Common myeloid progenitor, CD34-positive (primary cell): ENCODE measurements at regions not wholly inside any gene's neighbourhood (a gene's known extent, or its start where the extent isn't known, plus 50 kb on each side); places are given as distances from the start of the nearest gene placed in this dataset.

ENCODE experiments used
- CTCF ChIA-PET: fragments of 350-600 bp; sonication (Branson Sonifier 250); formaldehyde crosslinking; loops from one replicate; lab custom pipeline; 2021; ENCODE audit warnings: antibody characterized with exemption; lab: Charles Lee
- POLR2A ChIA-PET: fragments of 350-600 bp; sonication (Branson Sonifier 250); formaldehyde crosslinking; loops from one replicate; lab custom pipeline; 2021; ENCODE audit warnings: antibody characterized with exemption; lab: Charles Lee
- DNase-seq, 3 donors: peaks; one replicate each; pipeline versions ENCODE4 v3.0.0 to v3.0.0-alpha.2; 2013
- H3K27ac ChIP-seq, 2 experiments: 1 replicate in 1 of 2; 2 replicates in 1 of 2; pipeline ENCODE4 v1.7.0; 2013; ENCODE audit warnings: inconsistent platforms in 2 of 2, low read length in 2 of 2, mild to moderate bottlenecking in 2 of 2, low read depth in 1 of 2, moderate library complexity in 1 of 2; ENCODE audit not compliant: severe bottlenecking in 2 of 2, insufficient read depth in 1 of 2, poor library complexity in 1 of 2
- H3K27me3 ChIP-seq, 5 experiments: replicated peaks in 2 of 5; 1 replicate in 3 of 5; 2 replicates in 2 of 5; pipeline versions ENCODE4 v1.6.1 to v1.7.0; 2013; ENCODE audit warnings: low read length in 4 of 5, mild to moderate bottlenecking in 2 of 5, moderate library complexity in 2 of 5, inconsistent platforms in 1 of 5; ENCODE audit not compliant: insufficient read depth in 5 of 5, control insufficient read depth in 4 of 5
- H3K36me3 ChIP-seq, 4 experiments: 1 replicate in 2 of 4; 2 replicates in 2 of 4; pipeline versions ENCODE4 v1.6.1 to v1.7.0; 2013; ENCODE audit warnings: low read length in 3 of 4, control low read depth in 1 of 4, mild to moderate bottlenecking in 1 of 4; ENCODE audit not compliant: control insufficient read depth in 4 of 4, insufficient read depth in 4 of 4
- H3K4me1 ChIP-seq, 4 experiments: 1 replicate in 3 of 4; 2 replicates in 1 of 4; pipeline versions ENCODE4 v1.6.1 to v1.7.1; 2013; ENCODE audit warnings: low read length in 3 of 4, mild to moderate bottlenecking in 3 of 4, control low read depth in 1 of 4, inconsistent platforms in 1 of 4, moderate library complexity in 1 of 4; ENCODE audit not compliant: control insufficient read depth in 4 of 4, insufficient read depth in 4 of 4; ENCODE audit errors: control extremely low read depth in 1 of 4
- H3K4me3 ChIP-seq, 7 experiments: 1 replicate in 4 of 7; 2 replicates in 3 of 7; pipeline versions ENCODE4 v1.5.1 to v1.7.0; 2013; ENCODE audit warnings: mild to moderate bottlenecking in 7 of 7, low read length in 6 of 7, moderate library complexity in 6 of 7, inconsistent platforms in 2 of 7, low read depth in 2 of 7, control low read depth in 1 of 7; ENCODE audit not compliant: insufficient read depth in 4 of 7, control insufficient read depth in 1 of 7; ENCODE audit errors: extremely low read depth in 1 of 7
- H3K9me3 ChIP-seq, 5 experiments: 1 replicate in 4 of 5; 2 replicates in 1 of 5; pipeline versions ENCODE4 v1.6.1 to v1.7.1; 2013; ENCODE audit warnings: low read length in 4 of 5, mild to moderate bottlenecking in 2 of 5, inconsistent platforms in 1 of 5, low read depth in 1 of 5, moderate library complexity in 1 of 5; ENCODE audit not compliant: control insufficient read depth in 4 of 5, insufficient read depth in 2 of 5; ENCODE audit errors: control extremely low read depth in 1 of 5
- WGBS: methylation state at CpG from one replicate; pipeline ENCODE4 v1.1.5; 2013; ENCODE audit not compliant: insufficient coverage; 5-methylcytosine and 5-hydroxymethylcytosine counted together

DNA sequence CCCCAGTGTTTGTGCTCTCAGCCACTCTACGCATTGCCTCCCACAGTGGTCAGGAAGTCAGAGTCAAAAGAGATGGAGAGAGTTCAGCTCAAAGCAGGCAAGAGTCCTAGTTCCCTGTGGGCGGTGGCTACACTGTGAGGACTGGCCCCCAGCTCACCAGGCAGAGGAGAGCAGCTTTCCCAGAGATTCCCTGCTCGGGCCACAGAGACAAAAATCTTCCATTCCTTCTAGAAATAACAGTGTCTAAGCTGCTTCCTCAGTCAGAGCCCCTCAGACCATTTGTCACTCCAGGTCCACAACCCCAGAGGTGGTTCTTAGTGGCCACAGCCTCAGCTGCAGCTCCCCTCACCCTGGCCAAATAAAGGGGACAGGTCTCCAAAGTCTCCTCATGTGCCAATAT lies 263.0 kb upstream of the RPL38 start:
- Histone ChIP-seq H3K9me3 (no peaks in the 10 kb centered on the region), H3K4me3 (no peak overlapping the region), H3K36me3 (no peaks in the 10 kb centered on the region), H3K27me3 (no peaks in the 10 kb centered on the region), H3K27ac (no peak overlapping the region), H3K4me1 (peaks cover 0 to 2% (median 0%) of the 10 kb centered on the region in 4 experiments)
- 85% methylated on average over 3 of the region's 3 CpGs for WGBS
- ChIA-PET POLR2A (no interaction called here), CTCF (interaction anchor here (0.6 kb wide), 1 partner anchor 1054 kb away, joined by 3 read pairs; no protein-coding TSS in a partner anchor)
- DNase-seq, result no peak

DNA sequence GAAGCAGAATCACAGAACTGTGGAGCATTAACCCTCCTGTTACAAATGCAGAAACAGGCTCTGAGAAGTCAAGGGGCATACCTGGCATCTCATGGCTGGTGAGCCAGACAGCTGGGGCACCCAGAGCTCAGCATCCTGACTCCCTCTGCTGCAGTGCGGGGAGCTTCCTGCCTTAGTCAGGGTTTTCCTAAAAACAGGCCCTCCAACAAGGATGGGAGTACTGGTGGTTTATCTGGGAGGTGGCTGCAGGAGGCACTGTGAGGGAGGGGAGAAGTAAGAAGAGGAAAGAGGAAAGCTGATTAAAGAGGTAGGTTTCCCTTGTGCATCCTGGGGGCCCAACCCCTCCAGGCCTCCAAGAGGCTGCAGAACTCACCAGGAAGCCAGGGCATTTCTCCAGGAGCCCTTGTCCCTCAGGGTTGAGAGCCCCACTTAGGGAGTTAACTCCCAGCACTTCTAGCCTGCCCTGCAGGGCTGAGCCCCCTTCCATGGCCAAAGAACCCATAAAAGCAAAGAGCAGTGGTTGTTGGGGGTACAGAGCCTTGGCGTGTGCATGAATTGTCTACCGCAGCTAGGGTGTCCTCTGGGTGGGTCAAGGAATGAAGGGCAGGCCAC lies 261.5 kb upstream of the RPL38 start:
- POLR2A ChIA-PET, result no interaction called here
- no peak overlapping the region for H3K4me3 ChIP-seq

DNA sequence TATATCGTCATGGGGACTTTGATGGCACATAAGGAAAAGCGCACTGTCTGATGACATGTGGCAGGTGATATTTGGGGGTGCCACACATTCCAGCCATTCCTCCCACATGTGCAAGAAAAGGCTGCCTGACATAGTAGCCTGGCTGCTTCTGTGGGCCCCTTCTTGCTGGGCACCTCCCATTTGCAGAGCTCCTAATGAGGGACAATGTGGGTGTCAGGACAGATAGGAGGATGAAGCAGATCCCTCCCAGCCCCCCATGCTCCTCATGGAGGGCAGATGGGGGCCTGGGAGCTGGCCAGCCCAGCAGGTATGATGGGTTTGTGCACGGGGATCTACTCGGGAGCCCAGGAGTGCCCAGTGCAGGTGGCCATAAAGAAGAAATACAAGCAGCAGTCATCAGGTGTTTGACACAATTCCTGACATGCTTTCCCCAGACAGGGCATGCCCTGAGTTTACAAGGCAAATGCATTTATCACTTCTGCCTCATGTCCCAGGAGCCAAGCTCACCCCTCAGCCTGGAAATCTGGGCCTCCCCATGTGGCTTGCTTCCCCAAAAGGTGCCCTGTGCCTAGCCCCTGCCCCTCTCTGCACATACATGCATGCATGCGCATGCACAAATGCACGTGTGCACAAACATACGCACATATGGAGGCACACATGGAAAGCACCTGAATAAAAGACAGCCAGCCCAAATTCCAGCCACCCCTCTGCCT lies 260.6 kb upstream of the RPL38 start:
- WGBS, result 100% methylated on average over 6 of the region's 7 CpGs
- H3K36me3 ChIP-seq, result no peaks in the 10 kb centered on the region
- no peaks in the 10 kb centered on the region for H3K4me1 ChIP-seq
- ChIA-PET CTCF (interaction anchor here (1.4 kb wide), 1 partner anchor 13 kb away, joined by 3 read pairs; no protein-coding TSS in a partner anchor), POLR2A (no interaction called here)
- H3K4me3 ChIP-seq, result no peak overlapping the region
- H3K9me3 ChIP-seq, result peaks cover 0 to 4% (median 0%) of the 10 kb centered on the region in 5 experiments
- DNase-seq, result no peak
- H3K27me3 ChIP-seq, result peaks cover 0 to 6% (median 0%) of the 10 kb centered on the region in 5 experiments
- no peak overlapping the region for H3K27ac ChIP-seq

More for the DNA sequence above, 261.5 kb upstream of the RPL38 start:
- H3K27ac ChIP-seq, result no peak overlapping the region
- DNase-seq, result no peak
- peaks cover 0 to 3% (median 0%) of the 10 kb centered on the region in 5 experiments for H3K27me3 ChIP-seq
- no peaks in the 10 kb centered on the region for H3K36me3 ChIP-seq
- H3K9me3 ChIP-seq, result no peaks in the 10 kb centered on the region
- CTCF ChIA-PET, result interaction anchor here (1.4 kb wide), 1 partner anchor 12 kb away, joined by 3 read pairs; no protein-coding TSS in a partner anchor
- H3K4me1 ChIP-seq, result peaks cover 0 to 2% (median 0%) of the 10 kb centered on the region in 4 experiments
- WGBS, result 96% methylated on average over 3 of the region's 3 CpGs

DNA sequence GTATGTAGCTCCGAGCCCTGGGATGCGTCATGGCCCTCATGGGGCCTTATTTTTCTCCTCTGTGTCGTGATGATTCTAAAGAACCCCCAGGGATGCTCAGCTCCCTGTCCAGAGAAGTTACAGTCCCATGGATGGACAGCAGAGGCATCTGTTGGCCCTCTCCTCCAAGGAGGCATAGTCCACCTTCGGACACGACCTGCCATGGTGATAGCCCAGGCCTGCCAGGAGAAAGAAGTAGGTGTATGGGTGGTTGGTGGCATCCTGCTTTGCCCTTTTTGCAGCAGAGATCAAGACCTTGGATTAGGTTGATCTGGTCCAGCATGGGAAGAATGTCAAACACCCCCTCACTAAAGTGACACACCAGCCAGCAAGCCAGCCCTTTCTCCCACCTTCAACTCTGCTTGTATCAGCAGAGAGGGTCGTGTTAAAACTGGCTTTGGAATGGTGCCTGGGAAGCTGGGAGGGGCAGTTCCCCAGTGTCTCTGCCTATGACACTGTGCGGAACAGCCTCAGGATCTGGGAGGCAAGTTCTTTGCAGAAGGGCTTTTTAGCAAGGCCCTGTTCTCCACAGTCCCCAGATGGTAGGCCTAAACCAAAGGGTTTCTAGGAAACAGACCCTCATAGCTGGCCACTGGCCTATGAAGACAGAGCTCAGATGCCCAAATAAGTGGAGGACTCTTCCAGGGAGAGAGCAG lies 259.9 kb upstream of the RPL38 start:
- 100% methylated on average over 5 of the region's 7 CpGs for WGBS
- Histone ChIP-seq H3K9me3 (peaks cover 0 to 10% (median 0%) of the 10 kb centered on the region in 5 experiments), H3K27me3 (peaks cover 0 to 8% (median 0%) of the 10 kb centered on the region in 5 experiments), H3K4me1 (no peaks in the 10 kb centered on the region), H3K36me3 (no peaks in the 10 kb centered on the region), H3K4me3 (no peak overlapping the region), H3K27ac (no peak overlapping the region)
- POLR2A ChIA-PET, result no interaction called here
- no peak for DNase-seq
- CTCF ChIA-PET, result interaction anchor here (1.4 kb wide), 1 partner anchor 13 kb away, joined by 3 read pairs; no protein-coding TSS in a partner anchor

DNA sequence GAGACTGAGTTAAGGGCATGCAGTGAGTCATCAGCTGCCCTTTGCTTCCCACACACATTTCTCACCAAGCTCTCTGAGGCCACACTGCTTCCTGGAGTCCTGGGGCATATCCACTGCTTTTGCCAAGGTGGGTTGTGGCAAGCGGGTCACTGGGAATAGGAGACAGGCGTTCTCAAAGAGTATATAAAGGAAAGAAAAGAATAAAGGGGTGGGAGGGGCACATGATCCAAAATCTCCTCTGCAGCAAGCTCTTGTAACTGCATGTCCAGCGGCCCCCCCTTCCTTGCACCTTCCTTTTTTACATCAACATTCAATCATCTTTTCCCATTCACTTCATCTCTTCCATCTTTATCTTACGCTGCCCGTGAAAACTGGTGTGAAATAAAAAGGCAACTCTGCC lies 259.1 kb upstream of the RPL38 start:
- POLR2A ChIA-PET, result no interaction called here

DNA sequence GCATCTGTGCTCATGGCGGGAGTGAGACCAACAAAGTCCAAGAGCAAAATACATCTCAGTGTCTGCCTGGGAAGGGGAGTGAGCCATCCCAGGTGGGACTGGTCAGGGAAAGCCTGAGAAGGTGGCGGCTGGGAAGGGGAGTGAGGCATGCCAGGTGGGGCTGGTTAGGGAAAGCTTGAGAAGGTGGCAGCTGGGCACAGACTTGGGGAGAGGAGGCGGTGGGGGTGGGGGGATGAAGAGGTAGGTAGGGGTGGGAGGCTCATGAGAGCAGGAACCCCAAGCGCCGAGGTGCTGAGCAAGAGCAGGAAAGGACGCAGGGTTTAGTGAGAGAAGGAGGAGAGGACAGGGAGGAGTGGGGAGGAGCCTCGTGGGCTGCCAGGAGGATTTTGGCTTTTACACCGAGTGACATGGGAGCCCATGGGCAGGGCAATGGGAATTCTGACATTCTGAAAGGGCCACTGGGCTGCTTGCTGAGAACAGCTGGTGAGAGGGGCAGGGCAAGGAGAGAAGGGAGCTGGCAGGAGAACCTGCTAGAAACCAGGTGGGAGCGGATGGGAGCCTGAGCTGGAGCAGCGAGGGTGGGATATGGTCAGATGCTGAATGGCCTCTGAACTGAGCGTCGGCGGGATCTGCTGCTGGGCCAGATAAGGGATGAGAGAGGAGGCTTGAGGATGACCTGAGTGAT lies 256.1 kb upstream of the RPL38 start:
- DNase-seq, result no peak
- ChIA-PET CTCF (interaction anchor here (0.6 kb wide), 1 partner anchor 24 kb away, joined by 3 read pairs; no protein-coding TSS in a partner anchor), POLR2A (no interaction called here)
- Histone ChIP-seq H3K27ac (no peak overlapping the region), H3K4me3 (no peak overlapping the region), H3K9me3 (peaks cover 0 to 10% (median 0%) of the 10 kb centered on the region in 5 experiments), H3K27me3 (peaks cover 0 to 31% (median 9%) of the 10 kb centered on the region in 5 experiments), H3K36me3 (no peaks in the 10 kb centered on the region), H3K4me1 (peaks cover 0 to 7% (median 2%) of the 10 kb centered on the region in 4 experiments)
- WGBS, result 95% methylated on average over 10 of the region's 13 CpGs

More for the DNA sequence above, 259.1 kb upstream of the RPL38 start:
- Histone ChIP-seq H3K9me3 (peaks cover 0 to 10% (median 0%) of the 10 kb centered on the region in 5 experiments), H3K27me3 (peaks cover 0 to 10% (median 2%) of the 10 kb centered on the region in 5 experiments), H3K4me3 (no peak overlapping the region), H3K4me1 (no peaks in the 10 kb centered on the region), H3K36me3 (no peaks in the 10 kb centered on the region), H3K27ac (no peak overlapping the region)
- 60% methylated on average over 1 of the region's 5 CpGs for WGBS
- no peak for DNase-seq
- CTCF ChIA-PET, result no interaction called here
